H1 (cell line): ENCODE measurements at regions not wholly inside any gene's neighbourhood (a gene's known extent, or its start where the extent isn't known, plus 50 kb on each side); places are given as distances from the start of the nearest gene placed in this dataset.

Experiments used
- CHD2 ChIP-seq: IDR thresholded peaks from 2 replicates; pipeline ENCODE4 v1.6.1; 2012; ENCODE audit warnings: low read length, improper control_type of control experiment
- POU5F1 ChIP-seq: IDR thresholded peaks from 2 replicates; pipeline ENCODE4 v1.6.1; 2011; ENCODE audit warnings: low read depth, mild to moderate bottlenecking, low read length, moderate library complexity
- SAP30 ChIP-seq: fragments of 300-600 bp; sonication (generic); IDR thresholded peaks from 2 replicates; pipeline ENCODE4 v1.7.1; 2012; ENCODE audit warnings: low read length, moderate library complexity, mild to moderate bottlenecking, inconsistent platforms; ENCODE audit not compliant: insufficient read depth, insufficient replicate concordance
- SP1 ChIP-seq: IDR thresholded peaks from 2 replicates; pipeline ENCODE4 v1.6.1; 2011; ENCODE audit warnings: low read depth, low read length

DNA sequence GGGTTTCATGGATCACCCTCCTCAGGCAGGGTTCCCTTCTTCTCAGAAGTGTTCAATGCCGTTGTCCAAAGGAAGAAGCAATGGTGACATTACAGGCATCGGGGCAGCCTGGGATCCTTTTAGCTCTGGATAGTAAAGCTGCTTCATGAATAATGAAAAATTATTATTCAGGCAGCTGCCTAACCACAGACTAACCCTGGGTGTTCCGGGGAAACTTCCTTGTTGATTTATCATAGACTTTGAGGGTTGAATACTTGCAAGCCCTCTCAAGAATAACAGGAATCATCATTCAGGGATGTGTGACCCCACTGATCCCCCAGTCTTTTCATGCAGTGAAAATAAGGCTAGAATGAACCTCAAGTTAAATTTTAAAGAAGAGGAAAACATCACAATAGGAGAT, 419.4 kb downstream of the MEIS1 start (continued):
- no peak for TF ChIP-seq POU5F1
- no peak for TF ChIP-seq SAP30
- no peak for TF ChIP-seq CHD2
- TF ChIP-seq SP1 = no peak
